K562 (cell line): ENCODE measurements at regions not wholly inside any gene's neighbourhood (a gene's known extent, or its start where the extent isn't known, plus 50 kb on each side); places are given as distances from the start of the nearest gene placed in this dataset.

Experiments used
- CCNT2 ChIP-seq: IDR thresholded peaks from 2 replicates; pipeline ENCODE4 v1.6.1; 2011; ENCODE audit warnings: borderline replicate concordance, low read depth, mild to moderate bottlenecking, moderate library complexity, mixed read lengths, low read length; ENCODE audit not compliant: insufficient read length; ENCODE audit errors: extremely low read depth
- CXXC5 ChIP-seq: fragments of 250-450 bp; sonication (Bioruptor Pico); IDR thresholded peaks from 2 replicates; pipeline ENCODE4 v1.8.0; 2022; ENCODE audit warnings: inconsistent platforms, mild to moderate bottlenecking, moderate library complexity
- E2F6 ChIP-seq, 2 experiments: IDR thresholded peaks; 2 replicates each; pipeline ENCODE4 v1.6.1; 2011; ENCODE audit warnings: borderline replicate concordance in 1 of 2, control low read depth in 1 of 2, low read depth in 1 of 2, low read length in 1 of 2, mild to moderate bottlenecking in 1 of 2, mixed read lengths in 1 of 2, moderate library complexity in 1 of 2; ENCODE audit not compliant: insufficient read depth in 1 of 2, insufficient read length in 1 of 2, poor library complexity in 1 of 2, severe bottlenecking in 1 of 2; ENCODE audit errors: extremely low read depth in 1 of 2
- GATAD2A ChIP-seq: fragments of 450-650 bp; IDR thresholded peaks from 2 replicates; pipeline ENCODE4 v1.6.1; 2017
- HSF4 ChIP-seq: fragments of 250-450 bp; sonication (Bioruptor Pico); IDR thresholded peaks from 2 replicates; pipeline ENCODE4 v2.1.2; 2022; ENCODE audit warnings: mild to moderate bottlenecking, moderate library complexity, borderline replicate concordance
- JUND ChIP-seq, 2 experiments: IDR thresholded peaks; 2 replicates in 1 of 2; 3 replicates in 1 of 2; pipeline ENCODE4 v1.6.1; 2011; ENCODE audit warnings: borderline replicate concordance in 2 of 2, low read depth in 2 of 2, low read length in 2 of 2, improper control_type of control experiment in 1 of 2, missing biosample characterization in 1 of 2, missing genetic modification characterization in 1 of 2, missing genetic modification reagents in 1 of 2
- PHB2 ChIP-seq: fragments of 450-650 bp; IDR thresholded peaks from 2 replicates; pipeline ENCODE4 v1.6.1; 2017; ENCODE audit warnings: low read depth
- PRMT5 ChIP-seq: sonication (generic); formaldehyde crosslinking; IDR thresholded peaks from 2 replicates; pipeline ENCODE4 v1.5.0; 2020; ENCODE audit warnings: missing genetic modification reagents
- PURB ChIP-seq: sonication (generic); formaldehyde crosslinking; IDR thresholded peaks from 2 replicates; pipeline ENCODE4 v1.9.0; 2021; ENCODE audit warnings: low read depth, mild to moderate bottlenecking, missing genetic modification reagents
- RBFOX2 ChIP-seq: fragments of 200-400 bp; formaldehyde crosslinking; IDR thresholded peaks from 2 replicates; pipeline ENCODE4 v1.6.1; 2017; ENCODE audit warnings: low read depth, mild to moderate bottlenecking, low read length, moderate library complexity
- RBM34 ChIP-seq: fragments of 200-400 bp; formaldehyde crosslinking; IDR thresholded peaks from 2 replicates; pipeline ENCODE4 v1.6.1; 2018; ENCODE audit warnings: low read length, borderline replicate concordance; ENCODE audit not compliant: insufficient read depth
- SAP30 ChIP-seq: fragments of 200-600 bp; sonication (generic); IDR thresholded peaks from 2 replicates; pipeline ENCODE4 v1.6.1; 2012; ENCODE audit warnings: borderline replicate concordance, low read depth, mild to moderate bottlenecking, moderate library complexity, low read length, control low read depth, inconsistent platforms; ENCODE audit not compliant: insufficient read depth, poor library complexity, severe bottlenecking
- SOX6 ChIP-seq: fragments of 450-650 bp; IDR thresholded peaks from 2 replicates; pipeline ENCODE4 v1.6.1; 2014; ENCODE audit warnings: mild to moderate bottlenecking
- TAF7 ChIP-seq: fragments of 450-650 bp; IDR thresholded peaks from 2 replicates; pipeline ENCODE4 v1.6.1; 2016; ENCODE audit warnings: missing genetic modification characterization, missing compliant biosample characterization
- TRIM24 ChIP-seq, 2 experiments: fragments of 450-650 bp; IDR thresholded peaks; 2 replicates each; pipeline ENCODE4 v1.6.1; 2016
- ZBED1 ChIP-seq: IDR thresholded peaks from 2 replicates; pipeline ENCODE4 v1.6.1; 2014
- ZC3H4 ChIP-seq: sonication (generic); formaldehyde crosslinking; IDR thresholded peaks from 2 replicates; pipeline ENCODE4 v1.9.0; 2021; ENCODE audit warnings: missing genetic modification reagents, borderline replicate concordance
- ZNF696 ChIP-seq: fragments of 250-450 bp; sonication (Bioruptor Pico); conservative IDR thresholded peaks from 2 replicates; pipeline ENCODE4 v1.4.0; 2020; ENCODE audit warnings: mild to moderate bottlenecking, moderate library complexity
- TF ChIP-seq, protein P1 (sequence below): sonication (generic); IDR thresholded peaks from 2 replicates; pipeline ENCODE4 v1.6.1; 2016
- TF ChIP-seq, protein P2 (sequence below): sonication (generic); formaldehyde crosslinking; IDR thresholded peaks from 2 replicates; pipeline ENCODE4 v1.8.1; 2022; ENCODE audit warnings: missing genetic modification reagents
- TF ChIP-seq, protein P3 (sequence below): sonication (generic); formaldehyde crosslinking; IDR thresholded peaks from 2 replicates; pipeline ENCODE4 v1.8.0; 2022; ENCODE audit warnings: mild to moderate bottlenecking, missing genetic modification reagents
- TF ChIP-seq, protein P4 (sequence below), 2 experiments: fragments of 250-450 bp in 1 of 2; fragments of 450-650 bp in 1 of 2; sonication (Bioruptor Pico) in 1 of 2; IDR thresholded peaks; 2 replicates each; pipeline versions ENCODE4 v1.6.1 to v1.8.0; 2016 to 2021; ENCODE audit warnings: mild to moderate bottlenecking in 2 of 2, moderate library complexity in 2 of 2, missing compliant biosample characterization in 1 of 2, missing genetic modification characterization in 1 of 2

GRCh38 chr3:42013691-42014457 lies 52.0 kb upstream of the ULK4 start (continued):
- TF ChIP-seq, protein P1, sequence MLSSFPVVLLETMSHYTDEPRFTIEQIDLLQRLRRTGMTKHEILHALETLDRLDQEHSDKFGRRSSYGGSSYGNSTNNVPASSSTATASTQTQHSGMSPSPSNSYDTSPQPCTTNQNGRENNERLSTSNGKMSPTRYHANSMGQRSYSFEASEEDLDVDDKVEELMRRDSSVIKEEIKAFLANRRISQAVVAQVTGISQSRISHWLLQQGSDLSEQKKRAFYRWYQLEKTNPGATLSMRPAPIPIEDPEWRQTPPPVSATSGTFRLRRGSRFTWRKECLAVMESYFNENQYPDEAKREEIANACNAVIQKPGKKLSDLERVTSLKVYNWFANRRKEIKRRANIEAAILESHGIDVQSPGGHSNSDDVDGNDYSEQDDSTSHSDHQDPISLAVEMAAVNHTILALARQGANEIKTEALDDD, result no peak
- TF ChIP-seq JUND (IDR thresholded peaks at IDR 0.05; ENCODE audit: borderline replicate concordance, low read depth, low read length) (peak; percentile 40; the same call in 1 of the 2 replicates), JUND (tag; IDR thresholded peaks at IDR 0.05; ENCODE audit: borderline replicate concordance, low read depth, low read length) (no peak), SOX6 (no peak), TRIM24 (IDR thresholded peaks at IDR 0.05) (no peak), RBFOX2 (peak; percentile 65), PRMT5 (CRISPR knock-in tag) (0 out of 2 replicates have a peak, but pooled peaks have one; percentile 61), ZNF696 (CRISPR knock-in tag) (no peak), CCNT2 (peak; percentile 51), ZC3H4 (CRISPR knock-in tag) (no peak; the same call in 1 of the 2 replicates), GATAD2A (peak; percentile 75; the same call in 1 of the 2 replicates), E2F6 (IDR thresholded peaks at IDR 0.05; ENCODE audit: borderline replicate concordance in 1 of 2, extremely low read depth in 1 of 2, insufficient read depth in 1 of 2, insufficient read length in 1 of 2, low read depth in 1 of 2, low read length in 1 of 2, poor library complexity in 1 of 2, severe bottlenecking in 1 of 2) (peak; percentile 83 to 92), CXXC5 (CRISPR knock-in tag) (peak; percentile 21), SAP30 (peak; percentile 39), TAF7 (tag) (no peak), HSF4 (no peak), PURB (no peak), RBM34 (no peak), PHB2 (no peak), ZBED1 (no peak)
- TF ChIP-seq, protein P2, sequence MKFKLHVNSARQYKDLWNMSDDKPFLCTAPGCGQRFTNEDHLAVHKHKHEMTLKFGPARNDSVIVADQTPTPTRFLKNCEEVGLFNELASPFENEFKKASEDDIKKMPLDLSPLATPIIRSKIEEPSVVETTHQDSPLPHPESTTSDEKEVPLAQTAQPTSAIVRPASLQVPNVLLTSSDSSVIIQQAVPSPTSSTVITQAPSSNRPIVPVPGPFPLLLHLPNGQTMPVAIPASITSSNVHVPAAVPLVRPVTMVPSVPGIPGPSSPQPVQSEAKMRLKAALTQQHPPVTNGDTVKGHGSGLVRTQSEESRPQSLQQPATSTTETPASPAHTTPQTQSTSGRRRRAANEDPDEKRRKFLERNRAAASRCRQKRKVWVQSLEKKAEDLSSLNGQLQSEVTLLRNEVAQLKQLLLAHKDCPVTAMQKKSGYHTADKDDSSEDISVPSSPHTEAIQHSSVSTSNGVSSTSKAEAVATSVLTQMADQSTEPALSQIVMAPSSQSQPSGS (CRISPR knock-in tag), result peak; percentile 63; the same call in 1 of the 2 replicates
- TF ChIP-seq, protein P3, sequence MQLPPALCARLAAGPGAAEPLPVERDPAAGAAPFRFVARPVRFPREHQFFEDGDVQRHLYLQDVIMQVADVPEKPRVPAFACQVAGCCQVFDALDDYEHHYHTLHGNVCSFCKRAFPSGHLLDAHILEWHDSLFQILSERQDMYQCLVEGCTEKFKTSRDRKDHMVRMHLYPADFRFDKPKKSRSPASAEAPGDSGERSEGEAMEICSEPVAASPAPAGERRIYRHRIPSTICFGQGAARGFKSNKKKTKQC (CRISPR knock-in tag), result peak; percentile 83
- TF ChIP-seq, protein P4, sequence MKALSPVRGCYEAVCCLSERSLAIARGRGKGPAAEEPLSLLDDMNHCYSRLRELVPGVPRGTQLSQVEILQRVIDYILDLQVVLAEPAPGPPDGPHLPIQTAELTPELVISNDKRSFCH (CRISPR knock-in tag; IDR thresholded peaks at IDR 0.05), result no peak
- TF ChIP-seq, protein P4 (tag; IDR thresholded peaks at IDR 0.05), result peak; percentile 66; the same call in 1 of the 2 replicates
